Effector memory CD8-positive, alpha-beta T cell (primary cell): ENCODE measurements at regions not wholly inside any gene's neighbourhood (a gene's known extent, or its start where the extent isn't known, plus 50 kb on each side); places are given as distances from the start of the nearest gene placed in this dataset.

Experiments used
- ATAC-seq: fragments of 150-1000 bp; cut with Tn5 transposase; replicated peaks from 2 replicates; pipeline ENCODE4 v1.10.0; 2021; ENCODE audit warnings: mild to moderate bottlenecking, moderate library complexity
- DNase-seq, 3 experiments: peaks; one replicate each; pipeline ENCODE4 v3.0.0; 2021
- H3K27ac Mint-ChIP-seq, 2 donors: one replicate each; pipeline ENCODE4 v1.8.0; 2022; ENCODE audit warnings: mild to moderate bottlenecking in 2 of 2, mixed read lengths in 2 of 2, moderate library complexity in 2 of 2
- H3K27me3 Mint-ChIP-seq, 2 donors: one replicate each; pipeline ENCODE4 v1.8.0; 2022; ENCODE audit warnings: mixed read lengths in 2 of 2
- H3K36me3 Mint-ChIP-seq: one replicate; pipeline ENCODE4 v1.8.0; 2022; ENCODE audit warnings: mild to moderate bottlenecking, moderate library complexity, mixed read lengths; ENCODE audit not compliant: insufficient read depth
- H3K4me1 Mint-ChIP-seq, 2 donors: one replicate each; pipeline ENCODE4 v1.8.0; 2022; ENCODE audit warnings: low read depth in 2 of 2, mixed read lengths in 2 of 2
- H3K4me3 Mint-ChIP-seq, 2 donors: one replicate each; pipeline ENCODE4 v1.8.0; 2022; ENCODE audit warnings: mild to moderate bottlenecking in 2 of 2, mixed read lengths in 2 of 2, moderate library complexity in 2 of 2
- H3K9me3 Mint-ChIP-seq, 2 donors: one replicate each; pipeline ENCODE4 v1.8.0; 2022; ENCODE audit warnings: mixed read lengths in 2 of 2

- DNase-seq (no peak), ATAC-seq (no peak)
- Mint-ChIP-seq H3K4me3 (no peak overlapping the region), H3K27ac (no peak overlapping the region), H3K36me3 (no peaks in the 10 kb centered on the region), H3K27me3 (peaks cover 22 to 34% of the 10 kb centered on the region in 2 donors), H3K9me3 (no peaks in the 10 kb centered on the region), H3K4me1 (no peaks in the 10 kb centered on the region)
Measured at GRCh38 chr5:77569409-77569808, 69.1 kb downstream of the OTP start.

- no peaks in the 10 kb centered on the region for H3K9me3 Mint-ChIP-seq
- peaks cover 22 to 27% of the 10 kb centered on the region in 2 donors for H3K27me3 Mint-ChIP-seq
- DNase-seq (no peak), ATAC-seq (no peak)
- H3K4me3 Mint-ChIP-seq: no peak overlapping the region
- no peaks in the 10 kb centered on the region for H3K36me3 Mint-ChIP-seq
- H3K27ac Mint-ChIP-seq: no peak overlapping the region
- H3K4me1 Mint-ChIP-seq: no peaks in the 10 kb centered on the region
Measured at GRCh38 chr5:77568555-77568954, 70.0 kb downstream of the OTP start.

- Mint-ChIP-seq H3K27me3 (peaks cover 22 to 23% of the 10 kb centered on the region in 2 donors), H3K4me1 (no peaks in the 10 kb centered on the region), H3K4me3 (no peak overlapping the region), H3K9me3 (no peaks in the 10 kb centered on the region), H3K27ac (no peak overlapping the region), H3K36me3 (no peaks in the 10 kb centered on the region)
- no peak for DNase-seq
- no peak for ATAC-seq
Measured at GRCh38 chr5:77568082-77568481, 70.4 kb downstream of the OTP start.

- Mint-ChIP-seq H3K27ac (no peak overlapping the region), H3K27me3 (peaks cover 12 to 13% of the 10 kb centered on the region in 2 donors), H3K9me3 (no peaks in the 10 kb centered on the region), H3K36me3 (no peaks in the 10 kb centered on the region), H3K4me3 (no peak overlapping the region), H3K4me1 (no peaks in the 10 kb centered on the region)
- DNase-seq (no peak), ATAC-seq (no peak)
Measured at GRCh38 chr5:77563475-77563874, 71.4 kb upstream of the WDR41 start.

- peaks cover 11 to 12% of the 10 kb centered on the region in 2 donors for H3K27me3 Mint-ChIP-seq
- DNase-seq (no peak), ATAC-seq (no peak)
- no peaks in the 10 kb centered on the region for H3K9me3 Mint-ChIP-seq
- no peaks in the 10 kb centered on the region for H3K4me1 Mint-ChIP-seq
- no peak overlapping the region for H3K4me3 Mint-ChIP-seq
- no peak overlapping the region for H3K27ac Mint-ChIP-seq
- no peaks in the 10 kb centered on the region for H3K36me3 Mint-ChIP-seq
Measured at GRCh38 chr5:77561965-77562364, 69.8 kb upstream of the WDR41 start.

GRCh38 chr5:77560677-77561263 is 68.7 kb upstream of the WDR41 start:
- ATAC-seq: no peak
- H3K27me3 Mint-ChIP-seq: peaks cover 8 to 21% of the 10 kb centered on the region in 2 donors
- no peaks in the 10 kb centered on the region for H3K36me3 Mint-ChIP-seq
- H3K4me1 Mint-ChIP-seq: no peaks in the 10 kb centered on the region
- H3K9me3 Mint-ChIP-seq: no peaks in the 10 kb centered on the region
- DNase-seq: no peak
- H3K27ac Mint-ChIP-seq: no peak overlapping the region
- no peak overlapping the region for H3K4me3 Mint-ChIP-seq

GRCh38 chr5:77558266-77558665 is 66.2 kb upstream of the WDR41 start:
- H3K27ac Mint-ChIP-seq: no peak overlapping the region
- ATAC-seq (no peak), DNase-seq (no peak)
- no peaks in the 10 kb centered on the region for H3K4me1 Mint-ChIP-seq
- H3K4me3 Mint-ChIP-seq: no peak overlapping the region
- H3K36me3 Mint-ChIP-seq: no peaks in the 10 kb centered on the region
- peaks cover 0 to 1% of the 10 kb centered on the region in 2 donors for H3K9me3 Mint-ChIP-seq
- peaks cover 12 to 21% of the 10 kb centered on the region in 2 donors for H3K27me3 Mint-ChIP-seq

- H3K4me1 Mint-ChIP-seq: no peaks in the 10 kb centered on the region
- peaks cover 0 to 11% of the 10 kb centered on the region in 2 donors for H3K9me3 Mint-ChIP-seq
- H3K4me3 Mint-ChIP-seq: no peak overlapping the region
- DNase-seq (no peak), ATAC-seq (no peak)
- H3K36me3 Mint-ChIP-seq: peaks cover 7% of the 10 kb centered on the region
- H3K27ac Mint-ChIP-seq: no peak overlapping the region
- H3K27me3 Mint-ChIP-seq: peaks cover 30 to 61% of the 10 kb centered on the region in 2 donors
Measured at GRCh38 chr5:77550406-77550805, 58.3 kb upstream of the WDR41 start.

- peaks cover 1 to 7% of the 10 kb centered on the region in 2 donors for H3K9me3 Mint-ChIP-seq
- H3K4me1 Mint-ChIP-seq: no peaks in the 10 kb centered on the region
- no peak overlapping the region for H3K27ac Mint-ChIP-seq
- H3K36me3 Mint-ChIP-seq: peaks cover 4% of the 10 kb centered on the region
- ATAC-seq (no peak), DNase-seq (no peak)
- no peak overlapping the region for H3K4me3 Mint-ChIP-seq
- peaks cover 45 to 77% of the 10 kb centered on the region in 2 donors for H3K27me3 Mint-ChIP-seq
Measured at GRCh38 chr5:77545285-77545684, 53.2 kb upstream of the WDR41 start.
